ENCODE measurements at regions not wholly inside any gene's neighbourhood (a gene's known extent, or its start where the extent isn't known, plus 50 kb on each side); places are given as distances from the start of the nearest gene placed in this dataset.

GRCh38 chr7:17706275-17706674 lies 234.0 kb downstream of the SNX13 start:
- no peak for TF ChIP-seq CTCF (conservative IDR thresholded peaks at IDR 0.05; ENCODE audit: low read depth, low read length)
- TF ChIP-seq EZH2 (IDR thresholded peaks at IDR 0.05; ENCODE audit: low read length, unreplicated experiment), result no peak

All from PC-3 (cell line).